H9 (cell line): ENCODE measurements at regions not wholly inside any gene's neighbourhood (a gene's known extent, or its start where the extent isn't known, plus 50 kb on each side); places are given as distances from the start of the nearest gene placed in this dataset.

Experiments used
- DNase-seq: peaks from one replicate; pipeline ENCODE4 v3.0.0-alpha.2; 2017
- H2AFZ ChIP-seq: one replicate; pipeline ENCODE4 v1.6.1; 2013; ENCODE audit warnings: mild to moderate bottlenecking, low read length, control low read depth, moderate library complexity
- H2AK5ac ChIP-seq: 2 replicates; pipeline ENCODE4 v1.6.1; 2013; ENCODE audit warnings: low read length, control low read depth, mixed read lengths; ENCODE audit not compliant: insufficient read length
- H2BK120ac ChIP-seq: one replicate; pipeline ENCODE4 v1.6.1; 2013; ENCODE audit warnings: low read depth, mild to moderate bottlenecking, low read length, control low read depth, inconsistent platforms; ENCODE audit not compliant: poor library complexity, severe bottlenecking
- H2BK12ac ChIP-seq: 2 replicates; pipeline ENCODE4 v1.6.1; 2013; ENCODE audit warnings: low read length, control low read depth, mixed read lengths, low read depth; ENCODE audit not compliant: insufficient read length
- H2BK15ac ChIP-seq: 2 replicates; pipeline ENCODE4 v1.6.1; 2013; ENCODE audit warnings: low read depth, low read length, control low read depth
- H2BK20ac ChIP-seq: one replicate; pipeline ENCODE4 v1.6.1; 2013; ENCODE audit warnings: low read depth, mild to moderate bottlenecking, low read length, control low read depth, inconsistent platforms; ENCODE audit not compliant: poor library complexity, severe bottlenecking
- H2BK5ac ChIP-seq: 2 replicates; pipeline ENCODE4 v1.6.1; 2013; ENCODE audit warnings: low read length, control low read depth, mixed read lengths; ENCODE audit not compliant: insufficient read length
- H3K14ac ChIP-seq: 2 replicates; pipeline ENCODE4 v1.6.1; 2013; ENCODE audit warnings: low read length, control low read depth; ENCODE audit not compliant: insufficient read depth
- H3K18ac ChIP-seq: 2 replicates; pipeline ENCODE4 v1.6.1; 2013; ENCODE audit warnings: low read depth, mild to moderate bottlenecking, mixed read lengths, low read length, control low read depth; ENCODE audit not compliant: insufficient read length
- H3K23ac ChIP-seq: 2 replicates; pipeline ENCODE4 v1.6.1; 2013; ENCODE audit warnings: low read length, control low read depth, mixed read lengths, low read depth; ENCODE audit not compliant: insufficient read length
- H3K23me2 ChIP-seq: 2 replicates; pipeline ENCODE4 v1.6.1; 2013; ENCODE audit warnings: low read depth, mild to moderate bottlenecking, mixed read lengths, low read length, control low read depth; ENCODE audit not compliant: insufficient read length, poor library complexity, severe bottlenecking
- H3K27ac ChIP-seq: 2 replicates; pipeline ENCODE4 v1.5.1; 2013; ENCODE audit warnings: low read length, control low read depth, mixed read lengths, low read depth; ENCODE audit not compliant: insufficient read length
- H3K27me3 ChIP-seq: 2 replicates; pipeline ENCODE4 v1.6.1; 2013; ENCODE audit warnings: low read length, control low read depth, inconsistent platforms; ENCODE audit not compliant: insufficient read depth
- H3K4ac ChIP-seq: 2 replicates; pipeline ENCODE4 v1.6.1; 2013; ENCODE audit warnings: low read depth, mild to moderate bottlenecking, control low read depth, inconsistent platforms, low read length, moderate library complexity
- H3K4me1 ChIP-seq: 2 replicates; pipeline ENCODE4 v1.6.1; 2013; ENCODE audit warnings: low read length, control low read depth, inconsistent platforms; ENCODE audit not compliant: insufficient read depth
- H3K4me2 ChIP-seq: 2 replicates; pipeline ENCODE4 v1.6.1; 2013; ENCODE audit warnings: low read length, control low read depth, mixed read lengths; ENCODE audit not compliant: insufficient read length, insufficient read depth
- H3K56ac ChIP-seq: 2 replicates; pipeline ENCODE4 v1.6.1; 2013; ENCODE audit warnings: low read depth, mild to moderate bottlenecking, mixed read lengths, low read length, control low read depth; ENCODE audit not compliant: insufficient read length
- H3K79me1 ChIP-seq: 2 replicates; pipeline ENCODE4 v1.6.1; 2013; ENCODE audit warnings: low read depth, mild to moderate bottlenecking, moderate library complexity, low read length, control low read depth, inconsistent platforms; ENCODE audit not compliant: insufficient read depth, poor library complexity, severe bottlenecking
- H3K79me2 ChIP-seq: 2 replicates; pipeline ENCODE4 v1.6.1; 2013; ENCODE audit warnings: low read length, control low read depth, inconsistent platforms; ENCODE audit not compliant: insufficient read depth
- H3K9ac ChIP-seq: 2 replicates; pipeline ENCODE4 v1.6.1; 2013; ENCODE audit warnings: low read length, control low read depth, mixed read lengths; ENCODE audit not compliant: insufficient read length; ENCODE audit errors: extremely low read depth
- H3K9me3 ChIP-seq: one replicate; pipeline ENCODE4 v1.6.1; 2013; ENCODE audit warnings: low read depth, low read length, inconsistent platforms; ENCODE audit not compliant: control insufficient read depth
- H3T11ph ChIP-seq: one replicate; pipeline ENCODE4 v1.6.1; 2013; ENCODE audit warnings: mild to moderate bottlenecking, low read length, control low read depth, inconsistent platforms
- H4K20me1 ChIP-seq: one replicate; pipeline ENCODE4 v1.6.1; 2013; ENCODE audit not compliant: control insufficient read depth, insufficient read length, insufficient read depth
- H4K5ac ChIP-seq: 2 replicates; pipeline ENCODE4 v1.6.1; 2013; ENCODE audit warnings: low read depth, mild to moderate bottlenecking, mixed read lengths, low read length, control low read depth; ENCODE audit not compliant: insufficient read length
- H4K8ac ChIP-seq: replicated peaks from 2 replicates; pipeline ENCODE4 v1.6.1; 2013; ENCODE audit warnings: low read length, control low read depth, mixed read lengths, low read depth; ENCODE audit not compliant: insufficient read length
- H4K91ac ChIP-seq: 2 replicates; pipeline ENCODE4 v1.6.1; 2013; ENCODE audit warnings: low read depth, mild to moderate bottlenecking, moderate library complexity, mixed read lengths, low read length, control low read depth; ENCODE audit not compliant: insufficient read length
- H3K27ac Mint-ChIP-seq, 3 experiments: 2 replicates in 2 of 3; 3 replicates in 1 of 3; pipeline ENCODE4 v1.8.0; 2020 to 2021; ENCODE audit warnings: mixed read lengths in 3 of 3, mild to moderate bottlenecking in 1 of 3, moderate library complexity in 1 of 3
- H3K27me3 Mint-ChIP-seq: 2 replicates; pipeline ENCODE4 v1.8.0; 2021; ENCODE audit warnings: low read depth, mild to moderate bottlenecking, moderate library complexity, mixed read lengths
- H3K36me3 Mint-ChIP-seq, 3 experiments: 2 replicates in 2 of 3; 3 replicates in 1 of 3; pipeline ENCODE4 v1.8.0; 2020 to 2021; ENCODE audit warnings: low read depth in 3 of 3, mixed read lengths in 3 of 3; ENCODE audit not compliant: insufficient read depth in 1 of 3
- H3K4me1 Mint-ChIP-seq, 2 experiments: 2 replicates each; pipeline ENCODE4 v1.8.0; 2020; ENCODE audit warnings: mixed read lengths in 2 of 2
- H3K4me3 Mint-ChIP-seq, 2 experiments: 2 replicates in 1 of 2; 3 replicates in 1 of 2; pipeline ENCODE4 v1.8.0; 2020 to 2021; ENCODE audit warnings: mild to moderate bottlenecking in 2 of 2, mixed read lengths in 2 of 2, moderate library complexity in 1 of 2
- H3K9me3 Mint-ChIP-seq, 2 experiments: 2 replicates in 1 of 2; 3 replicates in 1 of 2; pipeline ENCODE4 v1.8.0; 2020; ENCODE audit warnings: mild to moderate bottlenecking in 2 of 2, mixed read lengths in 2 of 2, moderate library complexity in 1 of 2
- CTCF ChIP-seq: fragments of 200-600 bp; sonication (generic); conservative IDR thresholded peaks from 3 replicates; pipeline ENCODE4 v1.8.0; 2021; ENCODE audit warnings: antibody characterized with exemption, mild to moderate bottlenecking
- WGBS: extraction: QIAGEN DNeasy Blood & Tissue Kit; methylation state at CpG from one replicate; pipeline ENCODE4 v1.1.7; 2013; ENCODE audit warnings: missing lambda C conversion rate, low lambda C conversion rate, mixed read lengths; ENCODE audit not compliant: insufficient read length; ENCODE audit errors: extremely low coverage; 5-methylcytosine and 5-hydroxymethylcytosine counted together

GRCh38 chr1:221477252-221477651, 264.6 kb downstream of the DUSP10 start:
- H3K79me1 ChIP-seq: no peaks in the 10 kb centered on the region
- H2BK5ac ChIP-seq: no peak overlapping the region
- no peak overlapping the region for H3K14ac ChIP-seq
- no peak overlapping the region for H3K27ac Mint-ChIP-seq
- no peaks in the 10 kb centered on the region for H3K27me3 ChIP-seq
- H4K8ac ChIP-seq: no peak overlapping the region
- H3K27ac ChIP-seq: no peak overlapping the region
- H3K23me2 ChIP-seq: no peaks in the 10 kb centered on the region
- H2BK15ac ChIP-seq: no peak overlapping the region
- H4K5ac ChIP-seq: no peak overlapping the region
- H3K79me2 ChIP-seq: no peaks in the 10 kb centered on the region
- H2BK120ac ChIP-seq: no peak overlapping the region
- no peak overlapping the region for H3K4me2 ChIP-seq
- no peak for TF ChIP-seq CTCF
- H3K36me3 Mint-ChIP-seq: no peaks in the 10 kb centered on the region
- no peak overlapping the region for H2BK12ac ChIP-seq
- no peak overlapping the region for H3K56ac ChIP-seq
- H3K9ac ChIP-seq: no peak overlapping the region
- H3K23ac ChIP-seq: no peak overlapping the region
- H3K4me3 Mint-ChIP-seq: no peak overlapping the region
- H3K9me3 Mint-ChIP-seq: no peaks in the 10 kb centered on the region
- H2BK20ac ChIP-seq: no peak overlapping the region
- WGBS: no CpG with 5 or more reads among the region's 3 CpGs
- H2AK5ac ChIP-seq: no peak overlapping the region
- H3K4ac ChIP-seq: no peak overlapping the region
- no peak for DNase-seq
- no peak overlapping the region for H3K18ac ChIP-seq
- H2AFZ ChIP-seq: no peak overlapping the region
- H3K4me1 ChIP-seq: no peaks in the 10 kb centered on the region
- H3K4me1 Mint-ChIP-seq: no peaks in the 10 kb centered on the region
- H3K9me3 ChIP-seq: no peaks in the 10 kb centered on the region
- no peaks in the 10 kb centered on the region for H3K27me3 Mint-ChIP-seq
- H4K91ac ChIP-seq: no peak overlapping the region
- H4K20me1 ChIP-seq: no peaks in the 10 kb centered on the region
- H3T11ph ChIP-seq: no peak overlapping the region
